ENCODE measurements at regions not wholly inside any gene's neighbourhood (a gene's known extent, or its start where the extent isn't known, plus 50 kb on each side); places are given as distances from the start of the nearest gene placed in this dataset.

GRCh38 chr12:23169696-23170013 is 544.7 kb downstream of the ETNK1 start:
- Histone ChIP-seq H2BK120ac (ENCODE audit: low read depth, low read length, poor library complexity, severe bottlenecking) (no peak overlapping the region), H2BK5ac (ENCODE audit: insufficient read length, low read length) (no peak overlapping the region), H4K20me1 (ENCODE audit: control insufficient read depth, insufficient read depth, insufficient read length) (no peaks in the 10 kb centered on the region), H2BK12ac (ENCODE audit: insufficient read length, low read depth, low read length) (no peak overlapping the region), H3K23me2 (ENCODE audit: insufficient read length, low read depth, low read length, poor library complexity, severe bottlenecking) (no peaks in the 10 kb centered on the region), H2AK5ac (ENCODE audit: insufficient read length, low read length) (no peak overlapping the region), H3K14ac (ENCODE audit: insufficient read depth, low read length) (no peak overlapping the region), H3K79me2 (ENCODE audit: insufficient read depth, low read length) (no peaks in the 10 kb centered on the region), H3K18ac (ENCODE audit: insufficient read length, low read depth, low read length) (no peak overlapping the region), H3K27ac (ENCODE audit: insufficient read length, low read depth, low read length) (no peak overlapping the region), H3K79me1 (ENCODE audit: insufficient read depth, low read depth, low read length, poor library complexity, severe bottlenecking) (no peaks in the 10 kb centered on the region), H2BK20ac (ENCODE audit: low read depth, low read length, poor library complexity, severe bottlenecking) (no peak overlapping the region), H3K23ac (ENCODE audit: insufficient read length, low read depth, low read length) (no peak overlapping the region), H3K4ac (ENCODE audit: low read depth, low read length) (no peak overlapping the region), H4K5ac (ENCODE audit: insufficient read length, low read depth, low read length) (no peak overlapping the region), H3K4me2 (ENCODE audit: insufficient read depth, insufficient read length, low read length) (no peak overlapping the region), H3K4me1 (ENCODE audit: insufficient read depth, low read length) (no peaks in the 10 kb centered on the region), H3K9ac (ENCODE audit: extremely low read depth, insufficient read length, low read length) (no peak overlapping the region), H3K27me3 (ENCODE audit: insufficient read depth, low read length) (no peaks in the 10 kb centered on the region), H3K9me3 (ENCODE audit: control insufficient read depth, low read depth, low read length) (no peaks in the 10 kb centered on the region), H3K56ac (ENCODE audit: insufficient read length, low read depth, low read length) (no peak overlapping the region), H2AFZ (ENCODE audit: low read length) (no peak overlapping the region), H3T11ph (ENCODE audit: low read length) (no peak overlapping the region), H2BK15ac (ENCODE audit: low read depth, low read length) (no peak overlapping the region), H4K8ac (replicated peaks; ENCODE audit: insufficient read length, low read depth, low read length) (no peak overlapping the region), H4K91ac (ENCODE audit: insufficient read length, low read depth, low read length) (no peak overlapping the region)
- TF ChIP-seq CTCF (conservative IDR thresholded peaks at IDR 0.05): no peak
- no CpG with 5 or more reads among the region's 3 CpGs for WGBS (ENCODE audit: extremely low coverage, insufficient read length, low lambda C conversion rate)
- peaks cover 10 to 12% of the 10 kb centered on the region in 2 experiments for H3K9me3 Mint-ChIP-seq
- no peak for DNase-seq
- no peak overlapping the region for H3K4me3 Mint-ChIP-seq
- H3K36me3 Mint-ChIP-seq (ENCODE audit: insufficient read depth in 1 of 3, low read depth in 3 of 3): peaks cover 1 to 22% (median 5%) of the 10 kb centered on the region in 3 experiments; a peak in 3 of 7 replicates
- H3K27ac Mint-ChIP-seq: no peak overlapping the region; a peak in 1 of 7 replicates
- H3K4me1 Mint-ChIP-seq: no peaks in the 10 kb centered on the region
- H3K27me3 Mint-ChIP-seq (ENCODE audit: low read depth): no peaks in the 10 kb centered on the region
